ENCODE measurements at regions not wholly inside any gene's neighbourhood (a gene's known extent, or its start where the extent isn't known, plus 50 kb on each side); places are given as distances from the start of the nearest gene placed in this dataset.

DNA sequence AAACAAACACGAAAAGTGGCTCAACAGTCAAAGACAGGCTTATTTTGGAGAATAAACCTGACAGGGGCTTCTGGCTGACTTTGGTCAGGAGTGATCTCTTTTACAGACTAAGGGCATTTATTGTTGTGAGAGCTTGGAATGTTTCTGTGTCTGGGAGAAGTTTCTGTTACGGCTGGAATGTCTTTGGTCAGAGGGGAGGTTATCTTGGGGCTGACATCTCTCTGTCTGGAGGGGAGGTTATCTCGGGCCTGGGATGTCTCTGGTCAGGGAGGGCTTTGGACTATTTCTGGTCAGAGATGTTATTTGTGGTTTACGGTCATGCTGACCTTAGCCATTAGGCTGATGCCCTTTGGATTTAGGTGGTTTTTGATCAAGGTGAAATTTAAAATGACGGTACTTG, 345.5 kb upstream of the FSIP2 start:
- TF ChIP-seq CTCF (IDR thresholded peaks at IDR 0.05): no peak
- no peak for TF ChIP-seq EP300 (IDR thresholded peaks at IDR 0.05)

All from upper lobe of left lung (tissue), 4 donors.